ENCODE measurements at regions not wholly inside any gene's neighbourhood (a gene's known extent, or its start where the extent isn't known, plus 50 kb on each side); places are given as distances from the start of the nearest gene placed in this dataset.

DNA sequence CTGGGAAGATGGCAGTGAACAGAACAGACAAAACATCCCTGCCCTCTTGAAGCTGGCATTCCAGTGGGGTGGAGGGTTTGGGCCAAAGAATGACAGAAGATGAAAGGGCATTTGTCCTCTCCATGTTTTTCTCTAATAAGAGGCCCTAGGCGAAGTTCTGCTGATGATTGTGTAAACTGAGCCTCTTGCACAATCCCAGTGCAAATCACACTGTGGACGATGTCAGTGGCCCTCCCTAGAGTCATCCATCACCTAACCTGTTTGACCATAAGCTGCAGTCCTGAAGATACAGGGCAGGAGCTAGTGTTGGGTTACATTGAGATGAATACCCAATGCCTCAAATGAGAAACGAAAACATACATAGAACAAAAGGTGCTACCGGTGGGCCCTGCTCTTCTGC is 622.4 kb upstream of the TBX3 start:
- H3K9me3 ChIP-seq (replicated peaks; ENCODE audit: control insufficient read depth, insufficient read depth, low read depth, low read length) = no peaks in the 10 kb centered on the region
- BruUV-seq (replicated peaks) = no TSS peak
- H3K36me3 ChIP-seq (ENCODE audit: control insufficient read depth, insufficient read depth, low read length) = no peaks in the 10 kb centered on the region
- WGBS (ENCODE audit: insufficient coverage, low coverage, missing lambda C conversion rate) = 1% methylated on average over 4 of the region's 4 CpGs
- in situ Hi-C loops (cut with MboI) = no loop called here
- FAIRE-seq = no peak
- H3K9me1 ChIP-seq (ENCODE audit: control insufficient read depth, insufficient read depth, low read length) = no peaks in the 10 kb centered on the region
- H3K4me2 ChIP-seq (ENCODE audit: insufficient read depth, low read length) = no peak overlapping the region
- no peak overlapping the region for H3K4me3 ChIP-seq
- POLR2A ChIA-PET = no interaction called here
- no peak overlapping the region for H3K9ac ChIP-seq (ENCODE audit: insufficient read depth in 1 of 2, low read depth in 2 of 2, low read length in 2 of 2)
- no peaks in the 10 kb centered on the region for H3K4me1 ChIP-seq (replicated peaks in 1 of 2; ENCODE audit: control insufficient read depth in 2 of 2, insufficient read depth in 2 of 2, low read length in 2 of 2)
- no peak overlapping the region for H3K27ac ChIP-seq (ENCODE audit: extremely low read depth, low read depth, low read length)
- TF ChIP-seq, protein P1, sequence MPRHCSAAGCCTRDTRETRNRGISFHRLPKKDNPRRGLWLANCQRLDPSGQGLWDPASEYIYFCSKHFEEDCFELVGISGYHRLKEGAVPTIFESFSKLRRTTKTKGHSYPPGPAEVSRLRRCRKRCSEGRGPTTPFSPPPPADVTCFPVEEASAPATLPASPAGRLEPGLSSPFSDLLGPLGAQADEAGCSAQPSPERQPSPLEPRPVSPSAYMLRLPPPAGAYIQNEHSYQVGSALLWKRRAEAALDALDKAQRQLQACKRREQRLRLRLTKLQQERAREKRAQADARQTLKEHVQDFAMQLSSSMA (CRISPR knock-in tag; IDR thresholded peaks at IDR 0.05) = no peak
- TF ChIP-seq, protein P2, sequence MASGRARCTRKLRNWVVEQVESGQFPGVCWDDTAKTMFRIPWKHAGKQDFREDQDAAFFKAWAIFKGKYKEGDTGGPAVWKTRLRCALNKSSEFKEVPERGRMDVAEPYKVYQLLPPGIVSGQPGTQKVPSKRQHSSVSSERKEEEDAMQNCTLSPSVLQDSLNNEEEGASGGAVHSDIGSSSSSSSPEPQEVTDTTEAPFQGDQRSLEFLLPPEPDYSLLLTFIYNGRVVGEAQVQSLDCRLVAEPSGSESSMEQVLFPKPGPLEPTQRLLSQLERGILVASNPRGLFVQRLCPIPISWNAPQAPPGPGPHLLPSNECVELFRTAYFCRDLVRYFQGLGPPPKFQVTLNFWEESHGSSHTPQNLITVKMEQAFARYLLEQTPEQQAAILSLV (tag; IDR thresholded peaks at IDR 0.05) = no peak
- TF ChIP-seq, protein P3, sequence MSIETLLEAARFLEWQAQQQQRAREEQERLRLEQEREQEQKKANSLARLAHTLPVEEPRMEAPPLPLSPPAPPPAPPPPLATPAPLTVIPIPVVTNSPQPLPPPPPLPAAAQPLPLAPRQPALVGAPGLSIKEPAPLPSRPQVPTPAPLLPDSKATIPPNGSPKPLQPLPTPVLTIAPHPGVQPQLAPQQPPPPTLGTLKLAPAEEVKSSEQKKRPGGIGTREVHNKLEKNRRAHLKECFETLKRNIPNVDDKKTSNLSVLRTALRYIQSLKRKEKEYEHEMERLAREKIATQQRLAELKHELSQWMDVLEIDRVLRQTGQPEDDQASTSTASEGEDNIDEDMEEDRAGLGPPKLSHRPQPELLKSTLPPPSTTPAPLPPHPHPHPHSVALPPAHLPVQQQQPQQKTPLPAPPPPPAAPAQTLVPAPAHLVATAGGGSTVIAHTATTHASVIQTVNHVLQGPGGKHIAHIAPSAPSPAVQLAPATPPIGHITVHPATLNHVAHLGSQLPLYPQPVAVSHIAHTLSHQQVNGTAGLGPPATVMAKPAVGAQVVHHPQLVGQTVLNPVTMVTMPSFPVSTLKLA (conservative IDR thresholded peaks at IDR 0.05) = no peak
- no peak for TF ChIP-seq PCBP2 (IDR thresholded peaks at IDR 0.05; ENCODE audit: low read depth, low read length, poor library complexity, severe bottlenecking)
- TF ChIP-seq CC2D1A (IDR thresholded peaks at IDR 0.05) = no peak
- TF ChIP-seq MXI1 (IDR thresholded peaks at IDR 0.05; ENCODE audit: low read depth, low read length) = no peak
- no peak for TF ChIP-seq LARP7 (IDR thresholded peaks at IDR 0.05)
- TF ChIP-seq PHB (CRISPR knock-in tag; IDR thresholded peaks at IDR 0.05) = no peak
- ATAC-seq = no peak
- no peak for DNase-seq (ENCODE audit: extremely low read depth in 1 of 4, low spot score in 3 of 4)
- CTCF ChIA-PET (ENCODE audit: low intra/inter-chr PET ratio) = no interaction called here
- H3K27me3 ChIP-seq (ENCODE audit: control insufficient read depth in 2 of 2, insufficient read depth in 2 of 2, low read length in 2 of 2) = peaks cover 0 to 2% of the 10 kb centered on the region in 2 experiments; a peak in 2 of 5 replicates
- no peaks in the 10 kb centered on the region for H4K20me1 ChIP-seq (replicated peaks; ENCODE audit: control insufficient read depth, insufficient read depth, low read length)
- H3K79me2 ChIP-seq (ENCODE audit: control insufficient read depth, insufficient read depth, low read length) = no peaks in the 10 kb centered on the region
- no peak overlapping the region for H2AFZ ChIP-seq (ENCODE audit: low read depth, low read length)
- intact Hi-C loops (cut with micrococcal nuclease) = no loop called here

All from K562 (cell line).